Fibroblast of pulmonary artery (primary cell): ENCODE measurements at regions not wholly inside any gene's neighbourhood (a gene's known extent, or its start where the extent isn't known, plus 50 kb on each side); places are given as distances from the start of the nearest gene placed in this dataset.
"Not testable (repeated sequence)": the region's sequence is repeated elsewhere in the genome, so short reads cannot be mapped to it uniquely, and the experiment has no call there.

ENCODE experiments used
- DNase-seq: peaks from one replicate; pipeline ENCODE4 v3.0.0-alpha.2; 2010; ENCODE audit warnings: low read depth
- H3K4me3 ChIP-seq: replicated peaks from 2 replicates; pipeline ENCODE4 v1.5.1; 2011; ENCODE audit warnings: low read depth, mild to moderate bottlenecking, control low read depth, low read length, moderate library complexity

DNA sequence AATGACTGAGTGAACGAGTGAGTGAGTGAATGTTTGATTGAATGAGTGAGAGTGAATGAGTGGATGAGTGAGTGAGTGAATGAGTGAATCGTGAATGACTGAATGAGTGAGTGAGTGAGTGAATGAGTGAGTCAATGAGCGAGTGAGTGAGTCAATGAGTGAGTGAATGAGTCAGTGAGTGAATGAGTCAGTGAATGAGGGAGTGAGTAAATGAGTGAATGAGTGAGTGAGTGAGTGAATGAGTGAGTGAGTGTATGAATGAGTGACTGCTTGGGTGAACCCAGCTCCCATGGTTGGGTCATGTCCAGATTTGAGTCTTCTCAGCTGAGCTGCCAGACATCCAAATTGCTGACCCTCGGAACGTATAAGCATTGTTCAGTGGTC, 135.2 kb upstream of the ZNF469 start:
- not testable (repeated sequence) for H3K4me3 ChIP-seq, DNase-seq

DNA sequence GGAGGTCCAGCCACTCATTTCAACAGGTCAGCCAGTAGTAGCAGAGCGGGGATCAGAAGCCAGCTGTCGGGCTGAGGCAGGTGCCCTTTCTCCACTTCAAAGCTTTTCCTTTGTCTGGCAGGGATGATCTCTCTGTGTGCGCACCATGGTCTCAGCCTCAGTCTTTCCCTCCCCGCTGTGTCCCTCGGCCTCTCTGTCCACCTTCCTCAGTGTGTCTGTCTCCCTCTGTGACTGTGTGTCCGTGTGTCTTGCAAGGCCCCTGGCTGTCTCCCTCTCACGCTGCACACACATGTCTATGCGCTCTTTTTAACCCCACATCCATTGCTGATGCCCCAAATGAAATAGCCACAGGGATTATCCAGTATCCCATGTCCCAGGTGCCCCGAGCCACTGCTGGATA, 134.0 kb upstream of the ZNF469 start:
- not testable (repeated sequence) for H3K4me3 ChIP-seq, DNase-seq

DNA sequence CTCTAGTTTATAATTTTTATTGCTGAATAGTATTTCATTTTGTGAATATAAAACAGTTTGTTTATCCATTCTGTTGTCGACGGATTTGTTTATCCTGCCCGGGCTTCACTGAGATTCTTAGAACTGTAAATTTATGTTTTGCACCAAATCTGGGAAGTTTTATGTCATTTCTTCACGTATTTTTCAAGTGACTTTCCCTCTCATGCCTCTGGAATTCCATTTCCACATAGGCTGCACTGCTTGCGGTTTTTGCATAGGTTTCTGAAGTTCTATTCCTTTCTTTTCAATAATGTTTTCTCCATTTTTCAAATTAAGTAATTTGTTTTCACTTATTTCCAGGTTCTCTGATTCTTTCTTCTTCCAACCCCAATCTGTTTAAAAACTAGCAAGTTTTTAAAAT, 132.4 kb upstream of the ZNF469 start:
- H3K4me3 ChIP-seq, DNase-seq: not testable (repeated sequence)

DNA sequence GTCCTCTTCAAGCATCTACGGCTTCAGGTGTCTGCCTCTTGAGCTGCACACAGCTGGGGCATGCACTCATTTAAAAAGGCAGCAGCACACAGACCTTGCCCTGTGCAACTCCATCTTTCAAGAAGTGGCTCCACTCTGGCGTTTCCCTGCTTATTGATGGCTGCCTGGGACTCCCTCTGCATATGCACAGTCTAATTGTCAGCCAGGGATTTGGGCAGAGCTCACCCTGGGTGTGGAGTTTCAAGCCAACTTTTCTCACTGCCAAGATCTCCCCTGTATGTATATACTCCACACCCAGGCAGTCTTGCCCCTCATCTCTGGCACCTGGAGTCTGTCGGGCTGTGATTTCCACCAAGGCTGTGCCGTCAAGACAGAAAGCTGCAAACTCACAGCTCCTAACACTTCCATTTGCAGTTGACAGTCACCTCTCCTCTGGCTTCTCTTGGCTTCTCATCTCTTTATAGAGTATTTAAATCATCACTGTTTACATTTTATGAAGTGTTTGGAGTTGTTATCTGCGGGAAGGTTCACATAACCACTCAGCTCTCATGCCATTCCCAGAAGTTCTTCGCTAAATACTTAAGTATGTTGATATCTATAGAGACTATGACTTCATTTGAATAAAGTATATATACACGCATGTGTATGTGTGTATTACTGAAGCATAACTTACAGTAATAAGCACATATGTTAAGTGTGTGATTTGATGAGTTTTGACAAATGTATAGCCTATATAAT, 130.5 kb upstream of the ZNF469 start:
- DNase-seq, H3K4me3 ChIP-seq: not testable (repeated sequence)

DNA sequence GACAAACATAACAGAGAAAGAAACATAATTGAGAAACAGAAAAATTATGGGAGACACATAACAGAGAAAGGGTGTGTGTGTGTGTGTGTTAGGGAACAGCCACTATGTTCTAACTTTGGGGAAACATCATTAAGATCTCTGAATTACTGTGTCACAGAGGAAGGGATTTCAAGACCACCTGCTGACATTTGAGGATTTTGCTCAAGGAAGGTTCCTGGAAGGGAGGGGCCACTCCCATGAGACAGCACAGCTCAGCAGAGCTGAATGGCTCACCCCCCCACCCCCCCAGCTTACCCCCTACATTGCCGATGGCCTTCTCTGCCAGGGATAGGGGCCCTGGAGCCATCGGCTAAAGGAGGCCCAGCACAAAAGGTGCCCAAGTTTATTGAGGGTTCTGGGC, 124.6 kb upstream of the ZNF469 start:
- DNase-seq, H3K4me3 ChIP-seq: not testable (repeated sequence)

DNA sequence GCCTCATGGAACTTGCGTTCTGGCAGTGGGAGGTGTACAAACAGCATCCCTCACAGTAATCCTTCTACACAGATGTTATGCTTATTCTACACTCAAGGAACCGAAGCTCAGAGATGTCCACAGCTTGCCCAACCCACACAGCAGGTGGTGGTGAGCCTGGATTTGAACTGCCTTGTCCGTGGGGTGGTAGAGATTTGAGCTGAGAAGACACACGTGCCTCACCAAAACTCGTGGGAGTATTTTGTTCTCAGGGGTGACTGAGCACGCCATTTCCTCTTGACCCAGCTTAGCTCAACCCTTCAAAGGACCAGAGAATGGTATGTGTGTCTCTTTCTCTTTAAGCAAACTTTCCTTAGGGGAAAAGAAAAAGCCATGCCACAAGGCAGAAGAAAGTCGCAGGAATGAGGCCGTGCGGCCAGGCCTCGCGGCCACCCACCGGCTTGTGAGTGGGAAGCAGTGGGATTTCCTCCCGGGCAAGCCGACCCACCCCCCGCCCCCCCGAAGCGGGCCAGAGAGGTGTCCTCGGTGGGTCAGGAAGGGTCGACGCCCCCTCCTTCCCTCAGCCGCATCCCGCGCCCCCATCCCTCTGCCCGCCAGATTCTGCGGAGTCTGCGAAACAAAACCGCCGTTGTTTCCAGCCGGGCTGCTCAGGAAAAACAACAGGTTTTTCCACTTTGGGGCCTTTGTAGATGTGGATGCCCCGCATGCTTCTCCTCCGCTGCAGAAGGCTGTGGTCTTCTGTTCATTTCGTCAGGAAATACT, 123.8 kb upstream of the ZNF469 start:
- DNase-seq, H3K4me3 ChIP-seq: not testable (repeated sequence)

DNA sequence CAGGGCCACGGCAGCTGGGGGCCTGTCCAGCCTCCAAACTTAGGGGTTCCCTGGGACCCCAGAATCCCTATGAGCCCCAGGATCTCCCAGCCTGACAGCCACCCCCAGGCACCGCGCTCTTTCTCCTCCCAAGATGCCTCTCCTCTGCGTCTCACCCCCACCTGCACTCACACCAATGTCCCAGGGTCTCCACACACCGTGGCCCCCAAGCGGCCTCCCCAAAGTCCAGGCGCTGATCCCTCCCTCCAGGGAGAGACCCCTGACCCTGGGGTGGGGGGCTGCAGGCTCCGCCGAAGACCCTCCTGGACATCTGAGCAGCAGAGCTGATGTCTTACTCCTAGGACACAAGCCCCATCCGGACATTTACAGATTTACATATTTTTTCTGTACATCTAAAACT, 123.2 kb upstream of the ZNF469 start:
- DNase-seq, H3K4me3 ChIP-seq: not testable (repeated sequence)

DNA sequence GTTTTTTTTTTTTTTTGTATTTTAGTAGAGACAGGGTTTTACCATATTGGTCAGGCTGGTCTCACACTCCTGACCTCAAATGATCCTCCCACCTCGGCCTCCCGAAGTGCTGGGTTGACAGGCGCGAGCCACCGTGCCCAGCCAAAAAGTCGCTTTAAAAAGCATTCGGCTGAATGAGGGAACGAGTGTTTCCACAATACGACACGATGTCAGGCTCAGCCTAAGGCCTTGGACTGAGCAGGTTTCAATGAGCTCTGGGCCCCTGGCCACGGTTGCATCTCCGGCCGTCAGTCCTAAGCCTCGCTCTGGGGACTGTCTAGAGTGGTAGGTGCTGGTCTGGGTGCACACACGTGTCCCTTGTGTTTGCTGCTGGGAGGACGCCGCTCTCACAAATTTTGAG, 122.6 kb upstream of the ZNF469 start:
- DNase-seq, H3K4me3 ChIP-seq: not testable (repeated sequence)

DNA sequence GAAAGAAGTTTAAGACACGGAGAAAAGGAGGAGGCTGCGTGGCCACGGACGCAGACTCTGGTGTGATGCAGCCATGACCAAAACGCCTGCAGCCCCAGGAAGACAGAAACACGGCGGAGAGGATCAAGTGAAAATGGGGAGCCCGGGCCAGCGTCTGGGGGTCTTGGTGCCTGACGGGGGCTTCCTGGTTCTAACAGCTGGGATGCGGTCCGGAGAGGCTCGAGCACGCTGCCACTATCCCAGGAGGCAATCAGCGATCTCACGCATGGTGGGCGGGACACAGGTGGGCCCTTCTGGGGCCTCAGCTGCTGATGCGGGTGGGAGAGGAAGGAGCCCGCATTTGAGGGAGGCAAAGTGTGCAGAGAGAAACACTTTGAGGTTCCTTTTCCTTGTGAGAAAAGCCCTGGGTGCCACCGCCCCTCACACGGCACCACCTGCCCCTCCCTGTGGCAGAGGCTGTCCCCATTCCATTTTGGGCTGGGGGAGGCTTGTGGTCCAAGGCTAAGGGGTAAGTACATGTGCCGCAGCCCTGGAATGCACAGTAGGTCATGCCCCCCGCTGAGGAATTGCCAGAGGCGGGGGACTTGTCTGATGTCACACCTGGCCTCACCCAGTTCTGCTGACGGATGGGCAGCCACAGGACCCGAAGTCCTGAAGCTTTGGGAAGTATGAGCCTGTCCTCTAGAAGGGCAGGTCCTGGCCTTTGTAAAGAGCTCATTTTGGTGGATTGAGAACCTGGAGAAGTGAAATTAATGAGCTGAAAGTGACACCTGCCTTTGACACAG, 121.7 kb upstream of the ZNF469 start:
- not testable (repeated sequence) for DNase-seq, H3K4me3 ChIP-seq

DNA sequence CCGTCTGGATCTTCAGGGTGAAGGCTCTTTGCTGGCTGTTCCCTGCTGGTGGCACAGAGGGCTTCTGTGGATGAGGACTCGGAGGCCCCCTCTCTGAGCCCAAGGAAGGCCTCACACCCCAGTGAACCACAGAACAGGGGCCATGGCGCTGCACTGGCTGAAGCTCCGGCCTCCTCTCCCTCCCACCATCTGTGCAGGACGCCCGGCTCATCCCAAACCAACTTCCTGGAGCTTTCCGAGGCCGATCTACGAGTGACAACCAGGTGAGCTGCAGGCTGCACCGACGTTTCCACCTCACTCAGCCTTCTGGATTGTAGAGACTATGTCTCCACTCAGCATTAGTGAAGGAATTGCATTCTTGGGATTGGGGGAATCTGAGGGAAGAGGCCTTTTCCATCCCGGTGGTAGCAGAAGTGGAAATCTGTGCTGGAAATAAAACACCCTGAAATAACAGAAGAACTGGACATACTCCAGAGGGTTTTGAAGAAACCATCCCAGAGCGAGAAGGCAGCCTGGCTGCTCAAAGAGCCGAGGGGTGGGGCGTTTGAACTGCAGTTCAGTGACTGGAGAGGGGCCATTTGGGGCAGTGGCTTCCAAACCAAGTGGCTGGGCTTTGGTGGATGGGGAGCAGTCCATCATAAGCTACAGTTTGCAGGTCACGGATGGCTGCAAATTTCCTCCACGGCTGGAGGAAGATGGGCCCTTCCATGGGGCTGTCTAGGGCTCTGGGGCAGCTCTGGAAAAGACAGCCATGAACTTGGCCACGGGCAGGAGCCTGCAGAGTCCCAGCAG, 120.7 kb upstream of the ZNF469 start:
- H3K4me3 ChIP-seq, DNase-seq: not testable (repeated sequence)

DNA sequence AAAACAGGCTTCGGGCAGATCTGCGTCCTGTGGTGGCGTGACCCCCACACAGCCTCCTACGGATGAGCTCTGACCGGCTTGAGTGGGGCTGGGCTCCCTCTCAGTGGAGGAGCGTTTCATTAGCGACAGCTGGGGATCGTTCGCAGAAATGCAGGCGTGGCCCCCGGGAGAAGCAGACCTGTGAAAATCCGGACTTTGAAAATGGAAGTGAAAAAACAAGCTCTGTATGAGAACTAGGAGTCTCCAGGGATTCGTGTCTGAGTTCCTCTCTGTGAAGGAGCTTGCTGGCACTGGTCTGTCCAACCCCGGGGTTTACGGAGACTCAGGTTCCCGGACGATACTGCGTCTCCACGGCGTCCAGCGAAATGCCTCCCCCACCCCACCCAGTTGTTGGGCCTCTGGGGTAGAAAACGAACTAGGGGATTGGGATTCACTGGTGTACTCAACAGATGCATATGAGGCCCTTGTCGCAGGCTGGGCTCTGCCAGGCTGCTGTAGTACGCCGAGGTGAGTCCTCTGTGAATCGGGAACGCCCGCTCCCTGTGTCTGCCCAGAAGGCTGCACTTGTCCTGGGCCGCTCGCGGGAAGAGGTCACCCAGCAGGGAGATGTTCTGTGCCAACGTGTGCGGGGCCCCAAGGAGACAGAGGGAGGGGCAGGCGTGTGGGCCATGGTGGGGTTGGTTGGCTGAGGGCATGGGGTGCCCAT, 119.7 kb upstream of the ZNF469 start:
- H3K4me3 ChIP-seq: not testable (repeated sequence)
- peak; percentile 54 for DNase-seq

DNA sequence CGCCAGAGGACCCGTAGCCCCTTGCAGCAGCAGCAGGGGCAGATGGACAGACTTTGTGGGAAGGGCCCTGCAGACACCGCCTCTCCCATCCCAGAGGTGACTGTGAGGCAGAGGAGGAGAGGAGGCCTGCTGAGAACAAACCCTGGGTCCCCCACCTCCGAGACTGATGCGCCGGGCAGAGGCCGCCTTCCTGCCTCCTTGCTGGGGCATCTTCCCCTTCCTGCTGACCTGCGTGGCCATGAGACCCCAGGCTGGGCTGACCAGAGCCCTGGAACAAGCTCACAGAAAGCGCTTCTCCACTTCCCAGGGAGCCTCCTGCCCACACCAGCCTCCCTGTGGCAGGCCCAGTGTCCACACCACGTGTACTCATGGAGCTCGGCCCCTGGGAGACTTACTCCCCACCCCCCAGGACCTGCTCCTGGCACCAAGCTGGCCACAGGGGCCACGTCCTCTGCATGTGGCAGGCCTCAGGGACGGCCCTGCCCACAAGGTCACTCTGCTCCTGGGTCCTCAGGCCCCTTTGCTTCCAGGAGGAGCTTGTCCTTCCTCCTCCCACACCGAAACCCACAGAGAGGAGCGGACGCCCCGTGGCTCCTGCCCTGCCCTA, 119.0 kb upstream of the ZNF469 start:
- DNase-seq, H3K4me3 ChIP-seq: not testable (repeated sequence)
